CD4-positive, CD25-positive, alpha-beta regulatory T cell (primary cell): ENCODE measurements at regions not wholly inside any gene's neighbourhood (a gene's known extent, or its start where the extent isn't known, plus 50 kb on each side); places are given as distances from the start of the nearest gene placed in this dataset.

Experiments
- ATAC-seq, 2 donors: fragments of 150-1000 bp; cut with Tn5 transposase; one replicate each; pipeline ENCODE4 v1.10.0; 2021; ENCODE audit warnings: low read depth in 2 of 2, moderate number of reproducible peaks in 2 of 2, moderate library complexity in 1 of 2
- DNase-seq, 3 donors: peaks; one replicate each; pipeline versions ENCODE4 v3.0.0 to v3.0.0-alpha.2; 2012 to 2022; ENCODE audit warnings: mixed read lengths in 1 of 3
- H3K27ac ChIP-seq: one replicate; pipeline ENCODE4 v1.7.0; 2013; ENCODE audit warnings: mild to moderate bottlenecking, low read length; ENCODE audit not compliant: insufficient read depth, poor library complexity, severe bottlenecking
- H3K27me3 ChIP-seq: one replicate; pipeline ENCODE4 v1.7.0; 2013; ENCODE audit warnings: low read length; ENCODE audit not compliant: control insufficient read depth, insufficient read depth
- H3K36me3 ChIP-seq: one replicate; pipeline ENCODE4 v1.7.0; 2013; ENCODE audit warnings: mild to moderate bottlenecking, low read length, moderate library complexity; ENCODE audit not compliant: control insufficient read depth, insufficient read depth
- H3K4me1 ChIP-seq: 2 replicates; pipeline ENCODE4 v1.7.0; 2013; ENCODE audit warnings: mild to moderate bottlenecking, low read length; ENCODE audit not compliant: insufficient read depth, control insufficient read depth, poor library complexity, severe bottlenecking
- H3K4me3 ChIP-seq: one replicate; pipeline ENCODE4 v1.7.0; 2013; ENCODE audit warnings: low read depth, mild to moderate bottlenecking, low read length, moderate library complexity
- H3K9me3 ChIP-seq, 2 experiments: 1 replicate in 1 of 2; 2 replicates in 1 of 2; pipeline ENCODE4 v1.7.0; 2013; ENCODE audit warnings: low read length in 2 of 2, mild to moderate bottlenecking in 1 of 2, moderate library complexity in 1 of 2; ENCODE audit not compliant: control insufficient read depth in 2 of 2
- H3K27ac Mint-ChIP-seq, 3 donors: one replicate each; pipeline ENCODE4 v1.8.0; 2020 to 2022; ENCODE audit warnings: mild to moderate bottlenecking in 3 of 3, mixed read lengths in 3 of 3, moderate library complexity in 2 of 3
- H3K27me3 Mint-ChIP-seq: one replicate; pipeline ENCODE4 v1.8.0; 2022; ENCODE audit warnings: mild to moderate bottlenecking, mixed read lengths
- H3K36me3 Mint-ChIP-seq: one replicate; pipeline ENCODE4 v1.8.0; 2020; ENCODE audit warnings: mixed read lengths
- H3K4me1 Mint-ChIP-seq, 4 donors: one replicate each; pipeline ENCODE4 v1.8.0; 2020 to 2022; ENCODE audit warnings: mixed read lengths in 4 of 4, mild to moderate bottlenecking in 1 of 4
- H3K4me3 Mint-ChIP-seq, 4 donors: one replicate each; pipeline ENCODE4 v1.8.0; 2020 to 2022; ENCODE audit warnings: mild to moderate bottlenecking in 4 of 4, mixed read lengths in 4 of 4, moderate library complexity in 3 of 4
- H3K9me3 Mint-ChIP-seq, 7 donors: one replicate each; pipeline ENCODE4 v1.8.0; 2020 to 2022; ENCODE audit warnings: mixed read lengths in 7 of 7, mild to moderate bottlenecking in 3 of 7, moderate library complexity in 2 of 7

DNA sequence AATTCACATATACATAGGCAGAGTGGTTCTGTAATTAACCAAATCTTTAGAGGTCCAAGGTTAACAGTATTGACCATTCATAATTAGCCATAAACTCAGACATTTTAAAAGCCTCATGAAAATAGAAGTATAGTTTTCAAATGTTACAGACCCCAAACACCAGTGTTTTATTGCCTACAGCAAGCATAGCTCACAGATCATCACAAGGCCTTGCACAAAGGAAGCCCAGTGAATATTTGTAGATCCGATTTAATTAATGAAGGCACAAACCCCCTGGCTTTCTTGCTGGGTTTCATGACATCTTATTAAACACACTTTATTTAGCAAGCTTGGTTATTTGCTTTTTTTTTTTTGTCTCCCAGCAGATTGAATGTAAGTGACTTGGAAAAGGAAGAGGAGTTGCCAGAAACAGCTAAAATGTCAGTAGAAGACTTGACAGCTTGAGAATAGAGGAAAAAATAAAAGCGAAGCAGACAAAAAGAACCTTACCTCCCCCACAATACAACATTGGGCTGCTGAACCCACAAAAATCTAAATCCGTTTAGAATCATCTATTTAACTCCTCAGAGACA, 283.9 kb upstream of the TNC start:
- H3K36me3 Mint-ChIP-seq, result no peaks in the 10 kb centered on the region
- peaks cover 0 to 3% (median 0%) of the 10 kb centered on the region in 7 donors for H3K9me3 Mint-ChIP-seq
- no peak overlapping the region for H3K27ac Mint-ChIP-seq
- H3K4me1 Mint-ChIP-seq, result no peaks in the 10 kb centered on the region
- Histone ChIP-seq H3K36me3 (no peaks in the 10 kb centered on the region), H3K9me3 (no peaks in the 10 kb centered on the region), H3K4me1 (no peaks in the 10 kb centered on the region), H3K4me3 (no peak overlapping the region), H3K27me3 (no peaks in the 10 kb centered on the region), H3K27ac (no peak overlapping the region)
- no peak for DNase-seq
- ATAC-seq, result no peak
- no peaks in the 10 kb centered on the region for H3K27me3 Mint-ChIP-seq
- H3K4me3 Mint-ChIP-seq, result no peak overlapping the region

DNA sequence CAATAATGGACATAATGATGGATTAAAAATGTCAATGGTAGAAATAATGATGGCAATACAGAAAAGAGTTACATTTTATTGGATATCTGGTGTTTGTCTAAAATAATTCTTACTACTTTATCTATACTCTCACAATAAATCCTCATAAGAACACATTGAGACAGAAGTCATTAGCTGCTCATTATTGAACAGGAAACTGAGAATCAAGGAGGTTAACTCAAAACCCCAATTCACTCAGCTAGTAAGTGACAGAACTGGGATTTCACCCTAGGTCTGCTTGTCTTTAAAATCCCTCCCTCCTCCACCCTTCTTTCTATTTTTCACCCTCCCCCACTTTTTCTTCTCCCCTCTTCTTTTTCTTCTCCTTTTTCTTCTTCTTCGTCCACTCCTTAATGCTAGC, 285.8 kb upstream of the TNC start:
- Histone ChIP-seq H3K4me1 (no peaks in the 10 kb centered on the region), H3K36me3 (no peaks in the 10 kb centered on the region), H3K27ac (no peak overlapping the region), H3K9me3 (no peaks in the 10 kb centered on the region), H3K4me3 (no peak overlapping the region), H3K27me3 (no peaks in the 10 kb centered on the region)
- Mint-ChIP-seq H3K4me3 (no peak overlapping the region), H3K4me1 (no peaks in the 10 kb centered on the region), H3K9me3 (peaks cover 0 to 4% (median 0%) of the 10 kb centered on the region in 7 donors), H3K27me3 (no peaks in the 10 kb centered on the region), H3K27ac (no peak overlapping the region), H3K36me3 (no peaks in the 10 kb centered on the region)
- no peak for ATAC-seq
- DNase-seq, result no peak

DNA sequence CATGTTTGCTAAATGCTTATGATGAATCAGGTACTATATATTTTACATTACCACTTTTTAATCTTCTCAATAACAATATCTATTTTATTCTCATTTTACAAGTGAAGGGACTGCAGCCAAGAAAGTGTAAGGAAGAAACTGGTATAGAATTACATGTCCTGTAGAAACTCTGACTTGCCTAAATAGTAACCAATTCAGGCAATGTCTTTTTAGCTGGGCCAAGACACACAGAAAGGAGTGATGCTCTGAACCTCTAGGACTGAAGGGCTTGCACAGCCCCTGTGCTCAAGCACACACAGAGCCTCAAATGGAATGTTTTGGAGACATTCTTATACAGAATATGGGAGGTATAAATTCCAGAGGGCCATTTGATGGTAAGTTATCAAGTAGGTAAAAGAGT, 286.4 kb upstream of the TNC start:
- Histone ChIP-seq H3K27ac (no peak overlapping the region), H3K4me1 (no peaks in the 10 kb centered on the region), H3K27me3 (no peaks in the 10 kb centered on the region), H3K36me3 (no peaks in the 10 kb centered on the region), H3K9me3 (no peaks in the 10 kb centered on the region), H3K4me3 (no peak overlapping the region)
- Mint-ChIP-seq H3K4me3 (no peak overlapping the region), H3K36me3 (no peaks in the 10 kb centered on the region), H3K27me3 (no peaks in the 10 kb centered on the region), H3K27ac (no peak overlapping the region), H3K4me1 (no peaks in the 10 kb centered on the region), H3K9me3 (peaks cover 0 to 5% (median 1%) of the 10 kb centered on the region in 7 donors)
- no peak for DNase-seq
- ATAC-seq, result no peak

DNA sequence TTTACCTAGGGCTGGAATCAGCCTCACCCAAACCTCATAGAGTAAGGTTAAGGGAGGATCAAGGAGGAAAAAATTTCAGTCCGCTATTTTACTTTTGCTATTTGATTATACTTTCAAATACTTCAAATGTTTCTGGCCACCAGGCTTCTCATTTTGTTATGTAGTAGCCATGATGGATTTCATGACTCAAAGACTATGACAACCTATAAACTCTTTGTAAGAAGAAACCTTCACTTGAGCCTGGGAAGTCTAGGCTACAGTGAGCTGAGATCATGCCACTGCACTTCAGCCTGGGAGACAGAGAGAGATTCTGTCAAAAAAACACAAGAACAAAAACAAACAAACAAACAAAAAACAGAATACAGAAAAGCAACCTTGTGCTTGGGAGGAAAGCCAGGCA, 293.6 kb upstream of the TNC start:
- Mint-ChIP-seq H3K9me3 (peaks cover 0 to 10% (median 5%) of the 10 kb centered on the region in 7 donors), H3K4me1 (no peaks in the 10 kb centered on the region), H3K27me3 (no peaks in the 10 kb centered on the region), H3K27ac (no peak overlapping the region), H3K36me3 (no peaks in the 10 kb centered on the region), H3K4me3 (no peak overlapping the region)
- H3K4me1 ChIP-seq, result no peaks in the 10 kb centered on the region
- H3K4me3 ChIP-seq, result no peak overlapping the region
- no peaks in the 10 kb centered on the region for H3K9me3 ChIP-seq
- H3K36me3 ChIP-seq, result no peaks in the 10 kb centered on the region
- H3K27me3 ChIP-seq, result no peaks in the 10 kb centered on the region
- no peak for DNase-seq
- no peak overlapping the region for H3K27ac ChIP-seq
- ATAC-seq, result no peak

DNA sequence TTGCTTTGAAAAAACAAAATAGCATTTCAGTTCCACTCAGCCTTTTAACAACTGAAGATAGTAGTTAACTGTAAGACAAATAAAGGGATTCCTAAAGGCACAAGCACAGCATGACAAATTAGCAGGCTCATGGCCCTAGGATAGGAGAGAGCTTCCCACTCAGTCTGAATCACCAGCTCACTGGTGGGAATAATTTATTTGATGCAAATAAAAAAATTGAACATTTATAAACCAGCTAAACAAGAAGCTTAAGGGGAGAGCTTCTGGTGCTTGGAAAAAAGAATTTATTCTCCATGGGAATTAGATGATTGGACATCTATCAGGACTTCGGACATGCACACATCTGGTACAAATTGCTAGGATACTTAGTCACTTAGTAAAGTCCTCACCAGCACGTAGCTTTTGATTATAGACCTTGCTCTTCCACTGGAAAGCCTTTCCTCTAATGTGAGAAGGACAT, 294.1 kb upstream of the TNC start:
- H3K4me3 ChIP-seq, result no peak overlapping the region
- no peak overlapping the region for H3K4me3 Mint-ChIP-seq
- H3K27ac ChIP-seq, result no peak overlapping the region
- H3K9me3 Mint-ChIP-seq, result peaks cover 0 to 11% (median 3%) of the 10 kb centered on the region in 7 donors
- H3K4me1 ChIP-seq, result no peaks in the 10 kb centered on the region
- no peaks in the 10 kb centered on the region for H3K4me1 Mint-ChIP-seq
- no peaks in the 10 kb centered on the region for H3K36me3 ChIP-seq
- no peaks in the 10 kb centered on the region for H3K27me3 ChIP-seq
- ATAC-seq, result no peak
- H3K9me3 ChIP-seq, result no peaks in the 10 kb centered on the region
- no peak for DNase-seq
- no peak overlapping the region for H3K27ac Mint-ChIP-seq
- H3K27me3 Mint-ChIP-seq, result no peaks in the 10 kb centered on the region
- H3K36me3 Mint-ChIP-seq, result no peaks in the 10 kb centered on the region

DNA sequence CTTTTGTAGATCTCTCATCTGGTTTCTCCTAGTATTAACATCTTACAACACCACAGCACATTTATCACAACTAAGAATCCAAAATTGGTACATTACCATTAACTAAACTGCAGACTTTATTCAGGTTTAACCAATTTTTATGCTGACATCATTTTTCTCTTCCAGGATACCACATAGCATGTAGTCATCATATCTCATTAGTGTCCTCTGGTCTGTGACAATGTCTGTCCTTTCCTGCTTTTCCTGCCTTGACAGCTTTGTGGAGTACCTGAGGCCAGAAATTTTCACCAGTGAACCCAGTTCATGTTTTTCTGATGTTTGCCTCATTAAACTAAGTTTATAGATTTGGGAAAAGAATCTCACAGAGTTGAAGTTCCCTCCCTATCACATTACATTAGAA, 294.7 kb upstream of the TNC start:
- peaks cover 0 to 11% (median 3%) of the 10 kb centered on the region in 7 donors for H3K9me3 Mint-ChIP-seq
- H3K4me3 Mint-ChIP-seq, result no peak overlapping the region
- no peak overlapping the region for H3K27ac Mint-ChIP-seq
- H3K27me3 Mint-ChIP-seq, result no peaks in the 10 kb centered on the region
- Histone ChIP-seq H3K27ac (no peak overlapping the region), H3K36me3 (no peaks in the 10 kb centered on the region), H3K4me3 (no peak overlapping the region), H3K4me1 (no peaks in the 10 kb centered on the region), H3K27me3 (no peaks in the 10 kb centered on the region), H3K9me3 (no peaks in the 10 kb centered on the region)
- DNase-seq (no peak), ATAC-seq (no peak)
- no peaks in the 10 kb centered on the region for H3K4me1 Mint-ChIP-seq
- no peaks in the 10 kb centered on the region for H3K36me3 Mint-ChIP-seq

DNA sequence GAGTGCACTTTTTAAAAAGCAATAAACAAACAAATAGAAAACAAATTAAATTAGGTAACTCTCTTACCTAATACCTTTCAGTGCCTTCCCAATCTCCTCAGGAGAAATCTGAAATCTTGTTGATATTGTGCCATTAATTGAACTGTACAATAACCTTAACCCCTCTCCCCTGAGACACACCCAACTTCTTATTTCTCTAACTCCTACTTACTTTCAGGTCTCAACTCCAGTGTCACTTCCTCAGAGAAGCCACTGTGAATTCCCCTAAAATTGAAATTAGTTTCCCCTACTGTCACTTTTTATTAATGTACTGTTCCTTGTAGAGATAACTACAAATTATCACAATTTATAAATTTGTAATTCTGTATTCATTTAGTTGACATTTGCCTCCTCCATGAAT, 295.3 kb upstream of the TNC start:
- Mint-ChIP-seq H3K27me3 (no peaks in the 10 kb centered on the region), H3K9me3 (peaks cover 0 to 11% (median 3%) of the 10 kb centered on the region in 7 donors), H3K4me1 (no peaks in the 10 kb centered on the region), H3K4me3 (no peak overlapping the region), H3K36me3 (no peaks in the 10 kb centered on the region), H3K27ac (no peak overlapping the region)
- no peaks in the 10 kb centered on the region for H3K27me3 ChIP-seq
- H3K4me1 ChIP-seq, result no peaks in the 10 kb centered on the region
- no peaks in the 10 kb centered on the region for H3K36me3 ChIP-seq
- no peak for ATAC-seq
- no peaks in the 10 kb centered on the region for H3K9me3 ChIP-seq
- H3K4me3 ChIP-seq, result no peak overlapping the region
- no peak overlapping the region for H3K27ac ChIP-seq
- DNase-seq, result no peak

DNA sequence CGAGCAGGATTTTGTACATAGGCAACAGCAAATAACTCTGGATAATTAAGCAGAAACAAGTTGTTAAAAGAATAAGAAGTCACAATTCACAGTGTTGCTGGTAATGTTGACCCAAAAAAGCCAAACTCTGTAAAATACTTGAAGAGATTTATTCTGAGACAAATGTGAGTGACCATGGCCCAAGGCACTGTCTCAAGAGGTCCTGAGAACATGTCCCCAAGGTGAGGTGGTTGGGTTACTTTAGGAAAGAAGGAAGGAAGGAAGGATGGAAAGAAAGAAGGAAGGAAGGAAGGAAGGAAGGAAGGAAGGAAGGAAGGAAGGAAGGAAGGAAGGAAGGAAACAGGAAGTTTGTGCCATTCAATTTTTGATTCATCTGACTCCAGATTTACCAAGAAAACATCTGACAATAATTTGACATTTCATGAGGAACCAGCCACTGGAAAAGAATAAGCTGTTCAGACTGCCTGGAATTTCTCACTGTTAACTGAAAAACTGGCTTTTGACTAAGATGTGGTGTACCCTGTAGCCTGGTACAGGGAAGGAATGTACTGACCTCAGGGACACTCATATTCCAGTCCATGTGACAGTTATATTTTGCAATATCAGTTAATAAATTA, 295.9 kb upstream of the TNC start:
- no peaks in the 10 kb centered on the region for H3K4me1 Mint-ChIP-seq
- no peak overlapping the region for H3K27ac Mint-ChIP-seq
- ATAC-seq (no peak), DNase-seq (no peak)
- no peak overlapping the region for H3K4me3 Mint-ChIP-seq
- peaks cover 0 to 10% (median 2%) of the 10 kb centered on the region in 7 donors for H3K9me3 Mint-ChIP-seq
- H3K9me3 ChIP-seq, result no peaks in the 10 kb centered on the region
- no peak overlapping the region for H3K27ac ChIP-seq
- H3K27me3 Mint-ChIP-seq, result no peaks in the 10 kb centered on the region
- no peaks in the 10 kb centered on the region for H3K27me3 ChIP-seq
- no peak overlapping the region for H3K4me3 ChIP-seq
- no peaks in the 10 kb centered on the region for H3K36me3 Mint-ChIP-seq
- H3K4me1 ChIP-seq, result no peaks in the 10 kb centered on the region
- H3K36me3 ChIP-seq, result no peaks in the 10 kb centered on the region
